ENCODE measurements at regions not wholly inside any gene's neighbourhood (a gene's known extent, or its start where the extent isn't known, plus 50 kb on each side); places are given as distances from the start of the nearest gene placed in this dataset.

GRCh38 chr2:176454893-176455815 lies 185.9 kb downstream of the MTX2 start (continued):
- TF ChIP-seq ZNF646 (CRISPR knock-in tag; IDR thresholded peaks at IDR 0.05) (no peak), BRF2 (CRISPR knock-in tag; IDR thresholded peaks at IDR 0.05) (no peak), ZNF614 (CRISPR knock-in tag; IDR thresholded peaks at IDR 0.05; ENCODE audit: borderline replicate concordance) (0 out of 2 replicates have a peak, but pooled peaks have one; percentile 30), NCOA2 (CRISPR knock-in tag; IDR thresholded peaks at IDR 0.05) (no peak), GFI1 (CRISPR knock-in tag; IDR thresholded peaks at IDR 0.05; ENCODE audit: borderline replicate concordance) (no peak), DDIT3 (CRISPR knock-in tag; IDR thresholded peaks at IDR 0.05) (no peak), KDM2A (CRISPR knock-in tag; IDR thresholded peaks at IDR 0.05; ENCODE audit: borderline replicate concordance, low read depth) (0 out of 2 replicates have a peak, but pooled peaks have one; percentile 31), ZNF3 (CRISPR knock-in tag; IDR thresholded peaks at IDR 0.05) (no peak), SIX4 (CRISPR knock-in tag; IDR thresholded peaks at IDR 0.05) (no peak), PAWR (CRISPR knock-in tag; IDR thresholded peaks at IDR 0.05; ENCODE audit: borderline replicate concordance) (no peak), ZFP36 (IDR thresholded peaks at IDR 0.05; ENCODE audit: borderline replicate concordance, low read depth, low read length, partially characterized antibody) (peak; percentile 27), ZKSCAN5 (CRISPR knock-in tag; IDR thresholded peaks at IDR 0.05) (no peak), ZNF781 (CRISPR knock-in tag; IDR thresholded peaks at IDR 0.05; ENCODE audit: borderline replicate concordance, not compliant biosample characterization) (no peak), TOPORS (CRISPR knock-in tag; IDR thresholded peaks at IDR 0.05) (no peak), CERS6 (CRISPR knock-in tag; IDR thresholded peaks at IDR 0.05) (no peak), KDM3A (CRISPR knock-in tag; IDR thresholded peaks at IDR 0.05; ENCODE audit: low read depth) (no peak), SMC3 (IDR thresholded peaks at IDR 0.05; ENCODE audit: low read length) (peak; percentile 98), ZNF577 (CRISPR knock-in tag; IDR thresholded peaks at IDR 0.05; ENCODE audit: borderline replicate concordance, low read depth) (no peak), BHLHE40 (IDR thresholded peaks at IDR 0.05; ENCODE audit: low read length) (no peak), ZNF414 (CRISPR knock-in tag; IDR thresholded peaks at IDR 0.05) (no peak)

Data from HepG2 (cell line).